ENCODE measurements at regions not wholly inside any gene's neighbourhood (a gene's known extent, or its start where the extent isn't known, plus 50 kb on each side); places are given as distances from the start of the nearest gene placed in this dataset.

GRCh38 chr9:93830012-93830596 lies 125.1 kb downstream of the BARX1 start:
- TF ChIP-seq CTCF (IDR thresholded peaks at IDR 0.05) (no peak), POLR2A (IDR thresholded peaks at IDR 0.05) (no peak)
